Uterus (tissue), 3 donors: ENCODE measurements at regions not wholly inside any gene's neighbourhood (a gene's known extent, or its start where the extent isn't known, plus 50 kb on each side); places are given as distances from the start of the nearest gene placed in this dataset.

Experiments used
- DNase-seq, 2 donors: peaks; one replicate each; pipeline ENCODE4 v3.0.0-alpha.2; 2019 to 2020
- H3K27ac ChIP-seq, 2 donors: fragments of 200-600 bp; sonication (generic); 1 replicate in 1 of 2; 2 replicates in 1 of 2; pipeline ENCODE4 v1.5.1; 2016 to 2018
- H3K27me3 ChIP-seq, 2 donors: fragments of 200-600 bp; sonication (generic); one replicate each; pipeline ENCODE4 v1.5.1; 2018 to 2019; ENCODE audit warnings: control low read depth in 1 of 2
- H3K36me3 ChIP-seq, 2 donors: fragments of 200-600 bp; sonication (generic); one replicate each; pipeline ENCODE4 v1.5.1; 2019; ENCODE audit warnings: control low read depth in 1 of 2
- H3K4me1 ChIP-seq, 2 donors: fragments of 200-600 bp; sonication (generic); one replicate each; pipeline ENCODE4 v1.5.1; 2018 to 2019; ENCODE audit warnings: control low read depth in 1 of 2
- H3K4me3 ChIP-seq, 2 donors: fragments of 200-600 bp; sonication (generic); 1 replicate in 1 of 2; 2 replicates in 1 of 2; pipeline ENCODE4 v1.5.1; 2018 to 2019; ENCODE audit warnings: mild to moderate bottlenecking in 1 of 2
- H3K9me3 ChIP-seq, 2 donors: fragments of 200-600 bp; sonication (generic); one replicate each; pipeline ENCODE4 v1.5.1; 2019; ENCODE audit warnings: control low read depth in 1 of 2
- CTCF ChIP-seq, 4 experiments: fragments of 200-600 bp in 2 of 4; fragments of 450-650 bp in 2 of 4; sonication (generic) in 2 of 4; IDR thresholded peaks; one replicate each; pipeline ENCODE4 v1.5.1; 2016 to 2019; ENCODE audit warnings: antibody characterized with exemption in 4 of 4, mild to moderate bottlenecking in 2 of 4, moderate library complexity in 1 of 4
- POLR2A ChIP-seq, 2 donors: fragments of 450-650 bp; IDR thresholded peaks; one replicate each; pipeline ENCODE4 v1.6.1; 2016; ENCODE audit warnings: antibody characterized with exemption in 2 of 2, mild to moderate bottlenecking in 1 of 2, moderate library complexity in 1 of 2
- intact Hi-C: fragments of 100-400 bp; cut with DNase I; formaldehyde crosslinking; loops from one replicate; pipeline ENCODE4 v1.15.1; 2023; ENCODE audit warnings: low total_unique reads
- donor health status: DM: yes; HTN: yes; CAD: no.

GRCh38 chr12:126819554-126819953 is 1447.4 kb upstream of the TMEM132C start:
- no peak overlapping the region for H3K27ac ChIP-seq
- intact Hi-C loops: no loop called here
- TF ChIP-seq POLR2A (IDR thresholded peaks at IDR 0.05) (no peak), CTCF (IDR thresholded peaks at IDR 0.05) (no peak)
- no peak for DNase-seq
- no peak overlapping the region for H3K4me3 ChIP-seq
- no peaks in the 10 kb centered on the region for H3K9me3 ChIP-seq
- no peaks in the 10 kb centered on the region for H3K27me3 ChIP-seq
- no peaks in the 10 kb centered on the region for H3K4me1 ChIP-seq
- H3K36me3 ChIP-seq: no peaks in the 10 kb centered on the region

- Histone ChIP-seq H3K4me3 (no peak overlapping the region), H3K4me1 (no peaks in the 10 kb centered on the region), H3K27ac (no peak overlapping the region), H3K27me3 (no peaks in the 10 kb centered on the region), H3K36me3 (no peaks in the 10 kb centered on the region), H3K9me3 (no peaks in the 10 kb centered on the region)
- no peak for DNase-seq
- TF ChIP-seq CTCF (IDR thresholded peaks at IDR 0.05) (no peak), POLR2A (IDR thresholded peaks at IDR 0.05) (no peak)
- intact Hi-C loops: no loop called here
Measured at GRCh38 chr12:126830778-126831680, 1435.9 kb upstream of the TMEM132C start.

- Histone ChIP-seq H3K9me3 (no peaks in the 10 kb centered on the region), H3K27me3 (no peaks in the 10 kb centered on the region), H3K4me3 (no peak overlapping the region), H3K36me3 (no peaks in the 10 kb centered on the region), H3K4me1 (no peaks in the 10 kb centered on the region), H3K27ac (no peak overlapping the region)
- DNase-seq: no peak
- intact Hi-C loops: no loop called here
- TF ChIP-seq POLR2A (IDR thresholded peaks at IDR 0.05): no peak
- no peak for TF ChIP-seq CTCF (IDR thresholded peaks at IDR 0.05)
Measured at GRCh38 chr12:126837697-126838096, 1429.3 kb upstream of the TMEM132C start.

GRCh38 chr12:126843915-126844669 is 1422.9 kb upstream of the TMEM132C start:
- Histone ChIP-seq H3K27ac (no peak overlapping the region), H3K4me1 (no peaks in the 10 kb centered on the region), H3K9me3 (no peaks in the 10 kb centered on the region), H3K27me3 (no peaks in the 10 kb centered on the region), H3K4me3 (no peak overlapping the region), H3K36me3 (no peaks in the 10 kb centered on the region)
- no peak for DNase-seq
- TF ChIP-seq CTCF (IDR thresholded peaks at IDR 0.05): no peak
- intact Hi-C loops: no loop called here

GRCh38 chr12:126847005-126847629 is 1419.9 kb upstream of the TMEM132C start:
- intact Hi-C loops: no loop called here
- H3K9me3 ChIP-seq: no peaks in the 10 kb centered on the region
- TF ChIP-seq CTCF (IDR thresholded peaks at IDR 0.05) (no peak), POLR2A (IDR thresholded peaks at IDR 0.05) (no peak)
- H3K4me1 ChIP-seq: no peaks in the 10 kb centered on the region
- no peaks in the 10 kb centered on the region for H3K27me3 ChIP-seq
- no peak for DNase-seq
- no peak overlapping the region for H3K4me3 ChIP-seq
- no peak overlapping the region for H3K27ac ChIP-seq
- H3K36me3 ChIP-seq: no peaks in the 10 kb centered on the region
